ENCODE measurements at regions not wholly inside any gene's neighbourhood (a gene's known extent, or its start where the extent isn't known, plus 50 kb on each side); places are given as distances from the start of the nearest gene placed in this dataset.

- no peak for DNase-seq (ENCODE audit: low read depth)
- H3K4me3 ChIP-seq (ENCODE audit: low read depth, low read length) = no peak overlapping the region
- no peak for TF ChIP-seq CTCF (IDR thresholded peaks at IDR 0.05; ENCODE audit: low read depth, low read length, missing control alignments)
- in situ Hi-C loops (cut with HindIII; ENCODE audit: low sequenced_read_pairs) = no loop called here
These were observed 1194.9 kb downstream of the BRD1 start for GRCh38 chr22:48632646-48633246.

- DNase-seq (ENCODE audit: low read depth) = no peak
- TF ChIP-seq CTCF (IDR thresholded peaks at IDR 0.05; ENCODE audit: low read depth, low read length, missing control alignments) = no peak
- no peak overlapping the region for H3K4me3 ChIP-seq (ENCODE audit: low read depth, low read length)
- in situ Hi-C loops (cut with HindIII; ENCODE audit: low sequenced_read_pairs) = no loop called here
These were observed 1196.3 kb downstream of the BRD1 start for GRCh38 chr22:48631288-48631863.

GRCh38 chr22:48630848-48631247 is 1196.8 kb downstream of the BRD1 start:
- in situ Hi-C loops (cut with HindIII; ENCODE audit: low sequenced_read_pairs) = no loop called here
- TF ChIP-seq CTCF (IDR thresholded peaks at IDR 0.05; ENCODE audit: low read depth, low read length, missing control alignments) = no peak
- no peak for DNase-seq (ENCODE audit: low read depth)
- no peak overlapping the region for H3K4me3 ChIP-seq (ENCODE audit: low read depth, low read length)

GRCh38 chr22:48630433-48630754 is 1197.3 kb downstream of the BRD1 start:
- TF ChIP-seq CTCF (IDR thresholded peaks at IDR 0.05; ENCODE audit: low read depth, low read length, missing control alignments) = no peak
- H3K4me3 ChIP-seq (ENCODE audit: low read depth, low read length) = no peak overlapping the region
- no peak for DNase-seq (ENCODE audit: low read depth)
- in situ Hi-C loops (cut with HindIII; ENCODE audit: low sequenced_read_pairs) = no loop called here

- H3K4me3 ChIP-seq (ENCODE audit: low read depth, low read length) = no peak overlapping the region
- DNase-seq (ENCODE audit: low read depth) = no peak
- TF ChIP-seq CTCF (IDR thresholded peaks at IDR 0.05; ENCODE audit: low read depth, low read length, missing control alignments) = no peak
- in situ Hi-C loops (cut with HindIII; ENCODE audit: low sequenced_read_pairs) = no loop called here
These were observed 1197.8 kb downstream of the BRD1 start for GRCh38 chr22:48629631-48630432.

GRCh38 chr22:48628891-48629543 is 1198.7 kb downstream of the BRD1 start:
- no peak overlapping the region for H3K4me3 ChIP-seq (ENCODE audit: low read depth, low read length)
- DNase-seq (ENCODE audit: low read depth) = no peak
- TF ChIP-seq CTCF (IDR thresholded peaks at IDR 0.05; ENCODE audit: low read depth, low read length, missing control alignments) = no peak
- in situ Hi-C loops (cut with HindIII; ENCODE audit: low sequenced_read_pairs) = no loop called here
